WTC11 (cell line): ENCODE measurements at regions not wholly inside any gene's neighbourhood (a gene's known extent, or its start where the extent isn't known, plus 50 kb on each side); places are given as distances from the start of the nearest gene placed in this dataset.
"Not testable (repeated sequence)": the region's sequence is repeated elsewhere in the genome, so short reads cannot be mapped to it uniquely, and the experiment has no call there.

ENCODE experiments used
- ATAC-seq: fragments of 200-7000 bp; cut with Tn5 transposase; 2 replicates; pipeline ENCODE4 v1.10.0; 2021; ENCODE audit warnings: mild to moderate bottlenecking, moderate library complexity
- CTCF ChIA-PET: fragments of 300-600 bp; sonication (Branson Sonifier 250); formaldehyde crosslinking; loops from one replicate; lab custom pipeline; 2021; ENCODE audit warnings: antibody characterized with exemption; lab: Charles Lee
- POLR2A ChIA-PET: fragments of 350-600 bp; sonication (Branson Sonifier 250); formaldehyde crosslinking; loops from one replicate; lab custom pipeline; 2021; ENCODE audit warnings: antibody characterized with exemption; lab: Charles Lee
- DNase-seq: peaks from one replicate; pipeline ENCODE4 v3.0.0; 2021; ENCODE audit warnings: low spot score
- H3K27ac Mint-ChIP-seq: 2 replicates; pipeline ENCODE4 v1.8.0; 2021; ENCODE audit warnings: mixed read lengths
- H3K27me3 Mint-ChIP-seq: 2 replicates; pipeline ENCODE4 v1.8.0; 2021; ENCODE audit warnings: low read depth, mild to moderate bottlenecking, moderate library complexity, mixed read lengths
- H3K36me3 Mint-ChIP-seq: 2 replicates; pipeline ENCODE4 v1.8.0; 2021; ENCODE audit warnings: mixed read lengths
- H3K4me1 Mint-ChIP-seq: 2 replicates; pipeline ENCODE4 v1.8.0; 2022; ENCODE audit warnings: mixed read lengths
- H3K4me3 Mint-ChIP-seq: 2 replicates; pipeline ENCODE4 v1.8.0; 2021; ENCODE audit warnings: mild to moderate bottlenecking, moderate library complexity, mixed read lengths
- H3K9me3 Mint-ChIP-seq: 2 replicates; pipeline ENCODE4 v1.8.0; 2021; ENCODE audit warnings: mixed read lengths
- EMX1 ChIP-seq: fragments of 250-450 bp; sonication (Bioruptor Pico); IDR thresholded peaks from 2 replicates; pipeline ENCODE4 v1.8.0; 2021; ENCODE audit warnings: mild to moderate bottlenecking
- NFE2L1 ChIP-seq: sonication (generic); formaldehyde crosslinking; IDR thresholded peaks from 2 replicates; pipeline ENCODE4 v1.8.1; 2023; ENCODE audit warnings: missing genetic modification reagents
- RORB ChIP-seq: fragments of 250-450 bp; sonication (Bioruptor Pico); IDR thresholded peaks from 2 replicates; pipeline ENCODE4 v1.9.0; 2021; ENCODE audit warnings: mild to moderate bottlenecking
- ZNF219 ChIP-seq: sonication (generic); formaldehyde crosslinking; IDR thresholded peaks from 2 replicates; pipeline ENCODE4 v1.8.0; 2023; ENCODE audit warnings: missing genetic modification reagents, mild to moderate bottlenecking, borderline replicate concordance
- ZNF317 ChIP-seq: sonication (generic); formaldehyde crosslinking; IDR thresholded peaks from 2 replicates; pipeline ENCODE4 v1.8.1; 2023; ENCODE audit warnings: low read depth, mild to moderate bottlenecking, moderate library complexity, missing genetic modification reagents, borderline replicate concordance
- TF ChIP-seq, protein P1 (sequence below): sonication (generic); formaldehyde crosslinking; IDR thresholded peaks from 2 replicates; pipeline ENCODE4 v1.8.1; 2022; ENCODE audit warnings: low read depth, mild to moderate bottlenecking, moderate library complexity, missing genetic modification reagents, borderline replicate concordance
- TF ChIP-seq, protein P2 (sequence below): sonication (generic); formaldehyde crosslinking; IDR thresholded peaks from 2 replicates; pipeline ENCODE4 v1.8.1; 2023; ENCODE audit warnings: mild to moderate bottlenecking, missing genetic modification reagents, moderate library complexity
- TF ChIP-seq, protein P3 (sequence below): sonication (generic); formaldehyde crosslinking; IDR thresholded peaks from 2 replicates; pipeline ENCODE4 v1.8.1; 2023; ENCODE audit warnings: mild to moderate bottlenecking, missing genetic modification reagents, borderline replicate concordance

DNA sequence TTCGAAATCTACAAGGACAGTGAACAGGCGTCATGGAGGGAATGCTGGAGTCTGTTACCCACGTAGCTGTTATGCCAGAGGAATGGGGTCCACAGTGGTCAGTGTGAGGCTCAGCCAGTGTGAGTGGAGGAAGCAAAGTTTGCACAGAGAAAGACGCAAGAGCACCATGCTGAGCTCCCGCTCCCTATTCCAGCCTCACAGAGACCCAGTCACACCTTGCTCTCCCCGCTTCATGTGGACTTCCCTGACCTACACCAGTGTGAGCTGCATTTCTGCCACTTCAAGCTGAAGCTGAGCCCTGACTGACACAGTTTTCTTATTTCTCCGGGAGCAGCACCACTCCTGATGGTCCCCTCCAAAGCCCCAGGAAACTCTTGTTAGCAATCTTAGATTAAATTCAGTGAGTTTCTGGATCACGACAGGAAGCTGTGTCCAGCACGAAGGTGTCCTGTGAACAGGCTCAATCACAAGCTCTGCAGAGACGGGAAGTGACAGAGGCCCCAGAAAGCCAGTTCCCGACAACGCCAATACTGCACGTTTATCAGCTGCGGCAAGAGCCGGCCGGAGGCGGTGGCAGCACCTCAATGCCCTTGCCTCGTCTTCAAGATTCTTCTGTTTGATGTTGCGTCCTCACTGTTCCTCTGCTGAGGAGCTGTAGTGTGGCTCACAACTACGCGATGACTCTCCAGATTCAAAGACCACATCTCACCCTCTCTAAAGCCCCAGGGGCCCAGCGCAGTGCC, 356.7 kb downstream of the ADGRD1 start:
- H3K4me3 Mint-ChIP-seq, POLR2A ChIA-PET, H3K36me3 Mint-ChIP-seq, ATAC-seq, H3K27me3 Mint-ChIP-seq, CTCF ChIA-PET, H3K27ac Mint-ChIP-seq, DNase-seq: not testable (repeated sequence)
- peaks cover 12% of the 10 kb centered on the region for H3K9me3 Mint-ChIP-seq
- H3K4me1 Mint-ChIP-seq = peaks cover 16% of the 10 kb centered on the region

DNA sequence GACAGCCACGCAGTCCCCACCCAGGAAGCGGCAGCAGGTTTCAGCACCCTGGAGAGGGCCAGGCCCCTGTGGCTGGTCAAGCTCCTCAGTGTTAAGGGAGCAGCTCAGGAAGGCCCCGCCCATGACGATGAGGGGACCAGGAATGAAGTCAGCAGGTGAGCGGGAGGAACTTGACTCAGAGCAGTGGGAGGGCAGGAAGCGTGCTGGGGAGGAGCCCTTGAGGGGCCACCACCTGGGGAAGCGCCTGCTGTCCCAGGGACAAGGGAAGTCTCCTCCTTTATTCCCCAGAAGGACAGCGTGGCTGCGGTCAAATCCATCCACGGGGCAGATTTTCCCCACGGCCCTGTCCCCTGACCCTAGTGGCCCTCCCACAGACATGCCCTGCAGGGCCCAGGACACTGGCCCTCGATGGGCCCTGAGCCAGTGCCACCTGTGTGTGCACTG, 357.6 kb downstream of the ADGRD1 start:
- H3K4me3 Mint-ChIP-seq, H3K27me3 Mint-ChIP-seq, CTCF ChIA-PET, H3K36me3 Mint-ChIP-seq, POLR2A ChIA-PET, H3K27ac Mint-ChIP-seq: not testable (repeated sequence)
- Mint-ChIP-seq H3K4me1 (peaks cover 16% of the 10 kb centered on the region), H3K9me3 (peaks cover 13% of the 10 kb centered on the region)
- peak; percentile 87 for ATAC-seq
- DNase-seq = peak; percentile 37

DNA sequence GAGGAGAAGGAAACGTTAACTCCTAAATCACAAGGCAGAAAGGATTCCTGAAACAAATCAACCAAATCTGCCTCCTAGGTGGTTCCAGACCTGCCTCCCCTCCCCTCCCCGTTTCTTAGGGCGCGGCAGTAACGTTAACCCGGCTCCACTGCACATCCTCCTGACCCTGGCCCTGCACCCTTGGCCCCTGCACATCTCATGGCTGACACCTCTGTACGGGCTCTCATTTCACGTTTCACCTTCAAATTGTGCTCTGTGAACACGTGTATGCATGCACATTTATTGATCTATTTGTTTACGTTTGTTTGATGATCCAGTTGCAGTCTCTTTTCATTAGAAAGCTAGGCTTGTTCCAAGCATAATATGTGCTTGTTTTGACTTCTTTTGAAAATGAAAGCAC, 358.1 kb downstream of the ADGRD1 start:
- ChIA-PET CTCF (no interaction called here), POLR2A (no interaction called here)
- ATAC-seq (no peak), DNase-seq (no peak)
- no peak for TF ChIP-seq EMX1
- no peak for TF ChIP-seq RORB (CRISPR knock-in tag)
- no peak for TF ChIP-seq ZNF219 (CRISPR knock-in tag)
- TF ChIP-seq, protein P1, sequence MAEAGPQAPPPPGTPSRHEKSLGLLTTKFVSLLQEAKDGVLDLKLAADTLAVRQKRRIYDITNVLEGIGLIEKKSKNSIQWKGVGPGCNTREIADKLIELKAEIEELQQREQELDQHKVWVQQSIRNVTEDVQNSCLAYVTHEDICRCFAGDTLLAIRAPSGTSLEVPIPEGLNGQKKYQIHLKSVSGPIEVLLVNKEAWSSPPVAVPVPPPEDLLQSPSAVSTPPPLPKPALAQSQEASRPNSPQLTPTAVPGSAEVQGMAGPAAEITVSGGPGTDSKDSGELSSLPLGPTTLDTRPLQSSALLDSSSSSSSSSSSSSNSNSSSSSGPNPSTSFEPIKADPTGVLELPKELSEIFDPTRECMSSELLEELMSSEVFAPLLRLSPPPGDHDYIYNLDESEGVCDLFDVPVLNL = no peak
- TF ChIP-seq NFE2L1 (CRISPR knock-in tag) = no peak
- no peak for TF ChIP-seq ZNF317 (CRISPR knock-in tag)
- TF ChIP-seq, protein P2, sequence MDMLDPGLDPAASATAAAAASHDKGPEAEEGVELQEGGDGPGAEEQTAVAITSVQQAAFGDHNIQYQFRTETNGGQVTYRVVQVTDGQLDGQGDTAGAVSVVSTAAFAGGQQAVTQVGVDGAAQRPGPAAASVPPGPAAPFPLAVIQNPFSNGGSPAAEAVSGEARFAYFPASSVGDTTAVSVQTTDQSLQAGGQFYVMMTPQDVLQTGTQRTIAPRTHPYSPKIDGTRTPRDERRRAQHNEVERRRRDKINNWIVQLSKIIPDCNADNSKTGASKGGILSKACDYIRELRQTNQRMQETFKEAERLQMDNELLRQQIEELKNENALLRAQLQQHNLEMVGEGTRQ (CRISPR knock-in tag) = no peak
- TF ChIP-seq, protein P3, sequence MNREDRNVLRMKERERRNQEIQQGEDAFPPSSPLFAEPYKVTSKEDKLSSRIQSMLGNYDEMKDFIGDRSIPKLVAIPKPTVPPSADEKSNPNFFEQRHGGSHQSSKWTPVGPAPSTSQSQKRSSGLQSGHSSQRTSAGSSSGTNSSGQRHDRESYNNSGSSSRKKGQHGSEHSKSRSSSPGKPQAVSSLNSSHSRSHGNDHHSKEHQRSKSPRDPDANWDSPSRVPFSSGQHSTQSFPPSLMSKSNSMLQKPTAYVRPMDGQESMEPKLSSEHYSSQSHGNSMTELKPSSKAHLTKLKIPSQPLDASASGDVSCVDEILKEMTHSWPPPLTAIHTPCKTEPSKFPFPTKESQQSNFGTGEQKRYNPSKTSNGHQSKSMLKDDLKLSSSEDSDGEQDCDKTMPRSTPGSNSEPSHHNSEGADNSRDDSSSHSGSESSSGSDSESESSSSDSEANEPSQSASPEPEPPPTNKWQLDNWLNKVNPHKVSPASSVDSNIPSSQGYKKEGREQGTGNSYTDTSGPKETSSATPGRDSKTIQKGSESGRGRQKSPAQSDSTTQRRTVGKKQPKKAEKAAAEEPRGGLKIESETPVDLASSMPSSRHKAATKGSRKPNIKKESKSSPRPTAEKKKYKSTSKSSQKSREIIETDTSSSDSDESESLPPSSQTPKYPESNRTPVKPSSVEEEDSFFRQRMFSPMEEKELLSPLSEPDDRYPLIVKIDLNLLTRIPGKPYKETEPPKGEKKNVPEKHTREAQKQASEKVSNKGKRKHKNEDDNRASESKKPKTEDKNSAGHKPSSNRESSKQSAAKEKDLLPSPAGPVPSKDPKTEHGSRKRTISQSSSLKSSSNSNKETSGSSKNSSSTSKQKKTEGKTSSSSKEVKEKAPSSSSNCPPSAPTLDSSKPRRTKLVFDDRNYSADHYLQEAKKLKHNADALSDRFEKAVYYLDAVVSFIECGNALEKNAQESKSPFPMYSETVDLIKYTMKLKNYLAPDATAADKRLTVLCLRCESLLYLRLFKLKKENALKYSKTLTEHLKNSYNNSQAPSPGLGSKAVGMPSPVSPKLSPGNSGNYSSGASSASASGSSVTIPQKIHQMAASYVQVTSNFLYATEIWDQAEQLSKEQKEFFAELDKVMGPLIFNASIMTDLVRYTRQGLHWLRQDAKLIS (CRISPR knock-in tag) = no peak
- no peak overlapping the region for H3K27ac Mint-ChIP-seq
- H3K36me3 Mint-ChIP-seq = peaks cover 6% of the 10 kb centered on the region; the same call in 1 of the 2 replicates
- H3K4me3 Mint-ChIP-seq = no peak overlapping the region
- H3K4me1 Mint-ChIP-seq = peaks cover 16% of the 10 kb centered on the region
- peaks cover 18% of the 10 kb centered on the region for H3K9me3 Mint-ChIP-seq
- peaks cover 4% of the 10 kb centered on the region; the same call in 1 of the 2 replicates for H3K27me3 Mint-ChIP-seq

DNA sequence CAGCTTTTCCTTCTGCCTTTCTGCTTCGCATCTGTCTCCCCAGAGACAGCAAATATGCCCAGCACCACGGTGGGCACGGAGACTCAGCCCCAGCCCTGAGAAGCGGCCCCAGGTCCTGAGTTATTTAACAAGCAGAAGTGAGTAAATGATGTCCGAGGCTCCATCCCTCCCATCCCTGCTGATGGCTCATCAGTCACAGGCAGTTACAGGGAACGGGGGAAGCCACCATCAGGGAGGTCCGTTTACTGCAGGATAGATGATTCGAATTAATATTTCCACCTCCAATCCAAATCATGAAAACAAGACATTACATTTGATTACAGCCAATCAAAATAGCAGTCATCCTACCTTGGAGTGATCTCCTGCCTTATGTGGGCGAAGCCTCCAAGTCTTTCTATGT, 358.7 kb downstream of the ADGRD1 start:
- ATAC-seq, H3K36me3 Mint-ChIP-seq, CTCF ChIA-PET, DNase-seq, H3K27ac Mint-ChIP-seq, POLR2A ChIA-PET, H3K27me3 Mint-ChIP-seq, H3K4me3 Mint-ChIP-seq: not testable (repeated sequence)
- Mint-ChIP-seq H3K4me1 (peaks cover 16% of the 10 kb centered on the region), H3K9me3 (peaks cover 24% of the 10 kb centered on the region)
